ENCODE measurements at regions not wholly inside any gene's neighbourhood (a gene's known extent, or its start where the extent isn't known, plus 50 kb on each side); places are given as distances from the start of the nearest gene placed in this dataset.

GRCh38 chr3:72200332-72200731, 415.4 kb upstream of the PROK2 start:
- Histone ChIP-seq H3K4me1 (peaks cover 0 to 7% (median 0%) of the 10 kb centered on the region in 4 donors), H3K9me3 (peaks cover 0 to 2% (median 0%) of the 10 kb centered on the region in 4 donors), H3K27ac (no peak overlapping the region), H3K4me3 (no peak overlapping the region), H3K27me3 (no peaks in the 10 kb centered on the region), H3K36me3 (no peaks in the 10 kb centered on the region)
- ATAC-seq: peak; percentile 32 to 63 (median 60)
- 38% methylated on average over 1 of the region's 1 CpG for WGBS (ENCODE audit: insufficient coverage, low coverage, low lambda C conversion rate, missing lambda C conversion rate)
- TF ChIP-seq CTCF (IDR thresholded peaks at IDR 0.05): no peak
- no peak for TF ChIP-seq POLR2A (IDR thresholded peaks at IDR 0.05)
- no peak for DNase-seq
- intact Hi-C loops (cut with DNase I): no loop called here

GRCh38 chr3:72199530-72199929, 414.6 kb upstream of the PROK2 start:
- Histone ChIP-seq H3K4me1 (peaks cover 0 to 7% (median 0%) of the 10 kb centered on the region in 4 donors), H3K9me3 (peaks cover 0 to 2% (median 0%) of the 10 kb centered on the region in 4 donors), H3K36me3 (no peaks in the 10 kb centered on the region), H3K27me3 (no peaks in the 10 kb centered on the region), H3K4me3 (no peak overlapping the region), H3K27ac (no peak overlapping the region)
- WGBS (ENCODE audit: insufficient coverage, low coverage, low lambda C conversion rate, missing lambda C conversion rate): 33% methylated on average over 3 of the region's 3 CpGs
- intact Hi-C loops (cut with DNase I): no loop called here
- ATAC-seq (peak; percentile 85 to 97 (median 92)), DNase-seq (peak; percentile 37 to 70 (median 62))
- TF ChIP-seq POLR2A (IDR thresholded peaks at IDR 0.05): no peak
- no peak for TF ChIP-seq CTCF (IDR thresholded peaks at IDR 0.05)

- no peaks in the 10 kb centered on the region for H3K27me3 ChIP-seq
- H3K4me3 ChIP-seq: no peak overlapping the region
- intact Hi-C loops (cut with DNase I): no loop called here
- WGBS (ENCODE audit: insufficient coverage, low coverage, low lambda C conversion rate, missing lambda C conversion rate): 81% methylated on average over 6 of the region's 6 CpGs
- no peak for DNase-seq
- H3K4me1 ChIP-seq: peaks cover 0 to 7% (median 0%) of the 10 kb centered on the region in 4 donors
- H3K27ac ChIP-seq: no peak overlapping the region
- peaks cover 0 to 2% (median 0%) of the 10 kb centered on the region in 4 donors for H3K9me3 ChIP-seq
- ATAC-seq: no peak
- TF ChIP-seq POLR2A (IDR thresholded peaks at IDR 0.05) (no peak), CTCF (IDR thresholded peaks at IDR 0.05) (no peak)
- no peaks in the 10 kb centered on the region for H3K36me3 ChIP-seq
Measured at GRCh38 chr3:72196377-72196929, 411.5 kb upstream of the PROK2 start.

- WGBS (ENCODE audit: insufficient coverage, low coverage, low lambda C conversion rate, missing lambda C conversion rate): 93% methylated on average over 3 of the region's 3 CpGs
- Histone ChIP-seq H3K27me3 (no peaks in the 10 kb centered on the region), H3K9me3 (peaks cover 0 to 2% (median 0%) of the 10 kb centered on the region in 4 donors), H3K4me3 (no peak overlapping the region), H3K36me3 (no peaks in the 10 kb centered on the region), H3K4me1 (peaks cover 0 to 7% (median 0%) of the 10 kb centered on the region in 4 donors), H3K27ac (no peak overlapping the region)
- TF ChIP-seq CTCF (IDR thresholded peaks at IDR 0.05) (no peak), POLR2A (IDR thresholded peaks at IDR 0.05) (no peak)
- no peak for DNase-seq
- intact Hi-C loops (cut with DNase I): no loop called here
- ATAC-seq: no peak
Measured at GRCh38 chr3:72195895-72196294, 410.9 kb upstream of the PROK2 start.

Data from right lobe of liver (tissue), 6 donors.